Spinal cord (tissue), 9 donors: ENCODE measurements at regions not wholly inside any gene's neighbourhood (a gene's known extent, or its start where the extent isn't known, plus 50 kb on each side); places are given as distances from the start of the nearest gene placed in this dataset.

ENCODE experiments used
- DNase-seq, 6 donors: peaks; one replicate each; pipeline versions ENCODE4 v3.0.0 to v3.0.0-alpha.2; 2013 to 2015; ENCODE audit warnings: low spot score in 6 of 6, low read depth in 4 of 6
- H3K27ac ChIP-seq: one replicate; pipeline ENCODE4 v1.5.1; 2013; ENCODE audit warnings: low read depth, low read length, control low read depth
- H3K27me3 ChIP-seq: one replicate; pipeline ENCODE4 v1.6.1; 2013; ENCODE audit warnings: low read length; ENCODE audit not compliant: control insufficient read depth, insufficient read depth
- H3K36me3 ChIP-seq: one replicate; pipeline ENCODE4 v1.6.1; 2013; ENCODE audit warnings: low read length; ENCODE audit not compliant: control insufficient read depth, insufficient read depth
- H3K4me1 ChIP-seq: one replicate; pipeline ENCODE4 v1.6.1; 2013; ENCODE audit warnings: low read length; ENCODE audit not compliant: control insufficient read depth, insufficient read depth
- H3K4me3 ChIP-seq: one replicate; pipeline ENCODE4 v1.5.1; 2013; ENCODE audit warnings: low read depth, low read length, control low read depth
- H3K9me3 ChIP-seq: one replicate; pipeline ENCODE4 v1.6.1; 2013; ENCODE audit warnings: low read length; ENCODE audit not compliant: control insufficient read depth, insufficient read depth
- WGBS: methylation state at CpG from one replicate; pipeline ENCODE4 v1.1.5; 2013; ENCODE audit warnings: missing lambda C conversion rate; ENCODE audit not compliant: insufficient coverage; 5-methylcytosine and 5-hydroxymethylcytosine counted together
- donor health status: healthy.

GRCh38 chr3:118501152-118501551 is 533.5 kb downstream of the IGSF11 start:
- DNase-seq, result peak; percentile 64 to 92 (median 74)
- Histone ChIP-seq H3K4me3 (no peak overlapping the region), H3K4me1 (peaks cover 5% of the 10 kb centered on the region), H3K9me3 (no peaks in the 10 kb centered on the region), H3K27me3 (no peaks in the 10 kb centered on the region), H3K27ac (peak overlapping the region; percentile 55), H3K36me3 (no peaks in the 10 kb centered on the region)
- WGBS, result 18% methylated on average over 1 of the region's 1 CpG

GRCh38 chr3:118504906-118505305 is 529.7 kb downstream of the IGSF11 start:
- no peak for DNase-seq
- Histone ChIP-seq H3K9me3 (no peaks in the 10 kb centered on the region), H3K4me3 (no peak overlapping the region), H3K27ac (no peak overlapping the region), H3K4me1 (peaks cover 5% of the 10 kb centered on the region), H3K36me3 (no peaks in the 10 kb centered on the region), H3K27me3 (no peaks in the 10 kb centered on the region)
- no CpG with 5 or more reads among the region's 1 CpG for WGBS

- DNase-seq, result no peak
- no peaks in the 10 kb centered on the region for H3K36me3 ChIP-seq
- peaks cover 5% of the 10 kb centered on the region for H3K4me1 ChIP-seq
- no peaks in the 10 kb centered on the region for H3K27me3 ChIP-seq
- no peaks in the 10 kb centered on the region for H3K9me3 ChIP-seq
- H3K4me3 ChIP-seq, result no peak overlapping the region
- no peak overlapping the region for H3K27ac ChIP-seq
- no CpG with 5 or more reads among the region's 2 CpGs for WGBS
These were observed 528.9 kb downstream of the IGSF11 start for GRCh38 chr3:118505784-118506183.

GRCh38 chr3:118511402-118511801 is 523.2 kb downstream of the IGSF11 start:
- DNase-seq, result no peak
- H3K9me3 ChIP-seq, result no peaks in the 10 kb centered on the region
- H3K27me3 ChIP-seq, result no peaks in the 10 kb centered on the region
- no peaks in the 10 kb centered on the region for H3K4me1 ChIP-seq
- H3K4me3 ChIP-seq, result no peak overlapping the region
- no peak overlapping the region for H3K27ac ChIP-seq
- H3K36me3 ChIP-seq, result no peaks in the 10 kb centered on the region

- no peaks in the 10 kb centered on the region for H3K4me1 ChIP-seq
- no peaks in the 10 kb centered on the region for H3K27me3 ChIP-seq
- no peak overlapping the region for H3K27ac ChIP-seq
- H3K36me3 ChIP-seq, result no peaks in the 10 kb centered on the region
- no peak for DNase-seq
- no peak overlapping the region for H3K4me3 ChIP-seq
- no peaks in the 10 kb centered on the region for H3K9me3 ChIP-seq
- WGBS, result no CpG with 5 or more reads among the region's 2 CpGs
These were observed 522.3 kb downstream of the IGSF11 start for GRCh38 chr3:118512301-118512700.

- Histone ChIP-seq H3K4me1 (no peaks in the 10 kb centered on the region), H3K27ac (no peak overlapping the region), H3K9me3 (no peaks in the 10 kb centered on the region), H3K4me3 (no peak overlapping the region), H3K36me3 (no peaks in the 10 kb centered on the region), H3K27me3 (no peaks in the 10 kb centered on the region)
- WGBS, result 89% methylated on average over 3 of the region's 3 CpGs
- no peak for DNase-seq
These were observed 509.6 kb downstream of the IGSF11 start for GRCh38 chr3:118525077-118525476.

- peak in 1 of 6 donors; percentile 41 for DNase-seq
- Histone ChIP-seq H3K27me3 (no peaks in the 10 kb centered on the region), H3K36me3 (no peaks in the 10 kb centered on the region), H3K9me3 (no peaks in the 10 kb centered on the region), H3K27ac (no peak overlapping the region), H3K4me3 (no peak overlapping the region), H3K4me1 (no peaks in the 10 kb centered on the region)
- WGBS, result no CpG with 5 or more reads among the region's 1 CpG
These were observed 507.7 kb downstream of the IGSF11 start for GRCh38 chr3:118526758-118527513.

GRCh38 chr3:118527514-118528044 is 507.1 kb downstream of the IGSF11 start:
- H3K9me3 ChIP-seq, result no peaks in the 10 kb centered on the region
- H3K4me3 ChIP-seq, result no peak overlapping the region
- H3K4me1 ChIP-seq, result no peaks in the 10 kb centered on the region
- no peak overlapping the region for H3K27ac ChIP-seq
- no peaks in the 10 kb centered on the region for H3K27me3 ChIP-seq
- no peaks in the 10 kb centered on the region for H3K36me3 ChIP-seq
- peak in 1 of 6 donors; percentile 4 for DNase-seq

- no peak overlapping the region for H3K4me3 ChIP-seq
- H3K27ac ChIP-seq, result no peak overlapping the region
- H3K9me3 ChIP-seq, result no peaks in the 10 kb centered on the region
- no peaks in the 10 kb centered on the region for H3K4me1 ChIP-seq
- no CpG with 5 or more reads among the region's 2 CpGs for WGBS
- H3K27me3 ChIP-seq, result no peaks in the 10 kb centered on the region
- no peaks in the 10 kb centered on the region for H3K36me3 ChIP-seq
- DNase-seq, result no peak
These were observed 505.1 kb downstream of the IGSF11 start for GRCh38 chr3:118529554-118529953.

- no peaks in the 10 kb centered on the region for H3K9me3 ChIP-seq
- no peaks in the 10 kb centered on the region for H3K4me1 ChIP-seq
- no peak for DNase-seq
- H3K4me3 ChIP-seq, result no peak overlapping the region
- H3K27ac ChIP-seq, result no peak overlapping the region
- H3K36me3 ChIP-seq, result no peaks in the 10 kb centered on the region
- H3K27me3 ChIP-seq, result no peaks in the 10 kb centered on the region
- 93% methylated on average over 2 of the region's 4 CpGs for WGBS
These were observed 504.2 kb downstream of the IGSF11 start for GRCh38 chr3:118530350-118530922.
